SK-N-SH (cell line): ENCODE measurements at regions not wholly inside any gene's neighbourhood (a gene's known extent, or its start where the extent isn't known, plus 50 kb on each side); places are given as distances from the start of the nearest gene placed in this dataset.

ENCODE experiments used
- CTCF ChIA-PET: fragments of 300-600, 350-600 bp; formaldehyde crosslinking; extraction: SDS; loops from one replicate; lab custom pipeline; 2021; lab: Yijun Ruan, JAX
- POLR2A ChIA-PET: fragments of 350-600 bp; sonication (Branson Sonifier 250); formaldehyde crosslinking; extraction: SDS; loops from one replicate; lab custom pipeline; 2020; ENCODE audit warnings: antibody characterized with exemption, inconsistent platforms; lab: Yijun Ruan, JAX
- DNase-seq: peaks from one replicate; pipeline ENCODE4 v3.0.0; 2012
- H2AFZ ChIP-seq: fragments of 200-600 bp; sonication (generic); 2 replicates; pipeline ENCODE4 v1.8.1; 2016; ENCODE audit warnings: antibody characterized with exemption, mild to moderate bottlenecking, low read depth
- H3F3A ChIP-seq: fragments of 200-600 bp; sonication (generic); replicated peaks from 2 replicates; pipeline ENCODE3; 2016; ENCODE audit warnings: antibody characterized with exemption, mild to moderate bottlenecking; ENCODE audit not compliant: insufficient read depth
- H3K27ac ChIP-seq, 2 experiments: fragments of 200-500 bp in 1 of 2; fragments of 200-600 bp in 1 of 2; sonication (Bioruptor generic) in 1 of 2; sonication (generic), shearing (Covaris generic) in 1 of 2; 2 replicates each; pipeline versions ENCODE4 v1.5.1 to v1.6.1; 2014 to 2016; ENCODE audit warnings: low read depth in 2 of 2, inconsistent platforms in 1 of 2, low read length in 1 of 2, mild to moderate bottlenecking in 1 of 2, mixed read lengths in 1 of 2
- H3K27me3 ChIP-seq: fragments of 200-600 bp; sonication (generic), shearing (Covaris generic); 2 replicates; pipeline ENCODE4 v1.6.1; 2016; ENCODE audit warnings: mixed run types; ENCODE audit not compliant: insufficient read depth
- H3K36me3 ChIP-seq, 2 experiments: fragments of 200-500 bp in 1 of 2; fragments of 200-600 bp in 1 of 2; sonication (Bioruptor generic) in 1 of 2; sonication (generic) in 1 of 2; replicated peaks in 1 of 2; 2 replicates each; pipeline versions ENCODE3 to v1.5.1; 2014 to 2016; ENCODE audit warnings: low read length in 1 of 2, mild to moderate bottlenecking in 1 of 2; ENCODE audit not compliant: insufficient read depth in 2 of 2, control insufficient read depth in 1 of 2
- H3K4me1 ChIP-seq, 2 experiments: fragments of 200-500 bp in 1 of 2; fragments of 200-600 bp in 1 of 2; sonication (Bioruptor generic) in 1 of 2; sonication (generic), shearing (Covaris generic) in 1 of 2; 2 replicates each; pipeline versions ENCODE4 v1.5.1 to v1.6.1; 2014 to 2016; ENCODE audit warnings: low read depth in 1 of 2, low read length in 1 of 2, mixed run types in 1 of 2; ENCODE audit not compliant: insufficient read depth in 2 of 2, control insufficient read depth in 1 of 2
- H3K4me2 ChIP-seq: fragments of 200-600 bp; sonication (generic), shearing (Covaris generic); 2 replicates; pipeline ENCODE4 v1.6.1; 2017; ENCODE audit warnings: mixed run types
- H3K4me3 ChIP-seq, 2 experiments: fragments of 200-500 bp in 1 of 2; fragments of 200-600 bp in 1 of 2; sonication (Bioruptor generic) in 1 of 2; sonication (generic), shearing (Covaris generic) in 1 of 2; 2 replicates each; pipeline versions ENCODE4 v1.5.1 to v1.8.1; 2014 to 2016; ENCODE audit warnings: low read depth in 2 of 2, inconsistent platforms in 1 of 2, low read length in 1 of 2, mild to moderate bottlenecking in 1 of 2, mixed read lengths in 1 of 2, moderate library complexity in 1 of 2
- H3K79me2 ChIP-seq: fragments of 200-600 bp; sonication (generic); 2 replicates; pipeline ENCODE4 v1.8.1; 2017; ENCODE audit warnings: mild to moderate bottlenecking; ENCODE audit not compliant: insufficient read depth
- H3K9ac ChIP-seq: fragments of 200-600 bp; sonication (generic); 2 replicates; pipeline ENCODE4 v1.6.1; 2017; ENCODE audit warnings: mixed run types
- H3K9me2 ChIP-seq: fragments of 200-600 bp; sonication (generic); 2 replicates; pipeline ENCODE4 v1.6.1; 2017; ENCODE audit warnings: mixed run types
- H3K9me3 ChIP-seq: fragments of 200-600 bp; sonication (generic); 2 replicates; pipeline ENCODE4 v1.6.1; 2017; ENCODE audit warnings: mixed run types, mild to moderate bottlenecking, moderate library complexity
- H4K20me1 ChIP-seq: fragments of 200-600 bp; sonication (generic); 2 replicates; pipeline ENCODE4 v1.6.1; 2017; ENCODE audit warnings: mild to moderate bottlenecking, mixed run types; ENCODE audit not compliant: insufficient read depth
- ELF1 ChIP-seq: IDR thresholded peaks from 2 replicates; pipeline ENCODE4 v1.4.0; 2012
- EP300 ChIP-seq, 2 experiments: IDR thresholded peaks; 2 replicates each; pipeline versions ENCODE4 v1.4.0 to v1.6.1; 2012; ENCODE audit warnings: borderline replicate concordance in 1 of 2, low read depth in 1 of 2, low read length in 1 of 2
- FOSL2 ChIP-seq: IDR thresholded peaks from 2 replicates; pipeline ENCODE4 v1.4.0; 2012; ENCODE audit warnings: low read depth, mild to moderate bottlenecking, moderate library complexity, borderline replicate concordance
- FOXM1 ChIP-seq: IDR thresholded peaks from 2 replicates; pipeline ENCODE4 v1.4.0; 2012; ENCODE audit warnings: low read depth, mild to moderate bottlenecking
- GABPA ChIP-seq: IDR thresholded peaks from 2 replicates; pipeline ENCODE4 v1.4.0; 2012; ENCODE audit warnings: low read depth, mild to moderate bottlenecking
- GATA2 ChIP-seq: sonication (generic); formaldehyde crosslinking; IDR thresholded peaks from 2 replicates; pipeline ENCODE4 v1.5.0; 2020; ENCODE audit warnings: mild to moderate bottlenecking, missing genetic modification reagents
- IRF3 ChIP-seq: fragments of 150-350 bp; IDR thresholded peaks from 2 replicates; pipeline ENCODE4 v1.6.1; 2016; ENCODE audit warnings: mild to moderate bottlenecking, low read depth, low read length
- MXI1 ChIP-seq: IDR thresholded peaks from 2 replicates; pipeline ENCODE4 v1.6.1; 2012; ENCODE audit warnings: mild to moderate bottlenecking, low read depth, low read length, improper control_type of control experiment
- NFIC ChIP-seq: IDR thresholded peaks from 2 replicates; pipeline ENCODE4 v1.4.0; 2012; ENCODE audit warnings: borderline replicate concordance
- NRF1 ChIP-seq: IDR thresholded peaks from 2 replicates; pipeline ENCODE4 v1.6.1; 2012; ENCODE audit warnings: low read depth, mild to moderate bottlenecking, low read length
- RAD21 ChIP-seq: IDR thresholded peaks from 2 replicates; pipeline ENCODE4 v1.6.1; 2012; ENCODE audit warnings: mild to moderate bottlenecking, low read length
- RCOR1 ChIP-seq: fragments of 150-350 bp; IDR thresholded peaks from 2 replicates; pipeline ENCODE4 v1.6.1; 2017; ENCODE audit warnings: antibody characterized with exemption, low read length
- RFX5 ChIP-seq: IDR thresholded peaks from 2 replicates; pipeline ENCODE4 v1.6.1; 2012; ENCODE audit warnings: mild to moderate bottlenecking, improper control_type of control experiment, low read length
- RXRA ChIP-seq: IDR thresholded peaks from 2 replicates; pipeline ENCODE4 v1.4.0; 2012; ENCODE audit warnings: low read depth, mild to moderate bottlenecking, borderline replicate concordance
- SIN3A ChIP-seq: IDR thresholded peaks from 2 replicates; pipeline ENCODE4 v1.6.1; 2012; ENCODE audit warnings: low read depth, mild to moderate bottlenecking, low read length, moderate library complexity, borderline replicate concordance
- USF1 ChIP-seq: IDR thresholded peaks from 2 replicates; pipeline ENCODE4 v1.4.0; 2012; ENCODE audit warnings: low read depth, borderline replicate concordance
- YY1 ChIP-seq: IDR thresholded peaks from 2 replicates; pipeline ENCODE4 v1.4.0; 2012; ENCODE audit warnings: low read depth, mild to moderate bottlenecking
- ZBTB33 ChIP-seq: IDR thresholded peaks from 2 replicates; pipeline ENCODE4 v1.4.0; 2012; ENCODE audit warnings: low read depth, borderline replicate concordance
- WGBS: methylation state at CpG from one replicate; pipeline ENCODE4 v1.1.6; 2017; ENCODE audit warnings: low lambda C conversion rate; 5-methylcytosine and 5-hydroxymethylcytosine counted together
- TF ChIP-seq, protein P1 (sequence below): IDR thresholded peaks from 2 replicates; pipeline ENCODE4 v1.6.1; 2012; ENCODE audit warnings: mild to moderate bottlenecking, low read depth, low read length, moderate library complexity
- TF ChIP-seq, protein P2 (sequence below): fragments of 150-350 bp; IDR thresholded peaks from 2 replicates; pipeline ENCODE4 v1.6.1; 2017; ENCODE audit warnings: antibody characterized with exemption, low read length, low read depth, borderline replicate concordance

GRCh38 chr1:2880812-2881295 is 79.4 kb upstream of the TTC34 start:
- no peak for DNase-seq
- POLR2A ChIA-PET: no interaction called here
- 37% methylated on average over 11 of the region's 15 CpGs for WGBS
- Histone ChIP-seq H3K4me2 (no peak overlapping the region), H3K9me2 (no peaks in the 10 kb centered on the region), H3K27ac (no peak overlapping the region), H3F3A (no peaks in the 10 kb centered on the region), H3K27me3 (no peaks in the 10 kb centered on the region), H3K79me2 (no peaks in the 10 kb centered on the region), H2AFZ (no peak overlapping the region), H4K20me1 (no peaks in the 10 kb centered on the region), H3K4me1 (no peaks in the 10 kb centered on the region), H3K9me3 (no peaks in the 10 kb centered on the region), H3K4me3 (no peak overlapping the region), H3K9ac (no peak overlapping the region), H3K36me3 (no peaks in the 10 kb centered on the region)
- TF ChIP-seq RAD21 (no peak), FOSL2 (no peak), RFX5 (no peak), GABPA (no peak), FOXM1 (no peak), GATA2 (no peak), ELF1 (no peak), SIN3A (no peak), NFIC (no peak), IRF3 (no peak), YY1 (no peak), EP300 (IDR thresholded peaks at IDR 0.05; ENCODE audit: borderline replicate concordance in 1 of 2, low read depth in 1 of 2, low read length in 1 of 2) (no peak), RCOR1 (no peak), MXI1 (no peak), RXRA (no peak)
- TF ChIP-seq, protein P1, sequence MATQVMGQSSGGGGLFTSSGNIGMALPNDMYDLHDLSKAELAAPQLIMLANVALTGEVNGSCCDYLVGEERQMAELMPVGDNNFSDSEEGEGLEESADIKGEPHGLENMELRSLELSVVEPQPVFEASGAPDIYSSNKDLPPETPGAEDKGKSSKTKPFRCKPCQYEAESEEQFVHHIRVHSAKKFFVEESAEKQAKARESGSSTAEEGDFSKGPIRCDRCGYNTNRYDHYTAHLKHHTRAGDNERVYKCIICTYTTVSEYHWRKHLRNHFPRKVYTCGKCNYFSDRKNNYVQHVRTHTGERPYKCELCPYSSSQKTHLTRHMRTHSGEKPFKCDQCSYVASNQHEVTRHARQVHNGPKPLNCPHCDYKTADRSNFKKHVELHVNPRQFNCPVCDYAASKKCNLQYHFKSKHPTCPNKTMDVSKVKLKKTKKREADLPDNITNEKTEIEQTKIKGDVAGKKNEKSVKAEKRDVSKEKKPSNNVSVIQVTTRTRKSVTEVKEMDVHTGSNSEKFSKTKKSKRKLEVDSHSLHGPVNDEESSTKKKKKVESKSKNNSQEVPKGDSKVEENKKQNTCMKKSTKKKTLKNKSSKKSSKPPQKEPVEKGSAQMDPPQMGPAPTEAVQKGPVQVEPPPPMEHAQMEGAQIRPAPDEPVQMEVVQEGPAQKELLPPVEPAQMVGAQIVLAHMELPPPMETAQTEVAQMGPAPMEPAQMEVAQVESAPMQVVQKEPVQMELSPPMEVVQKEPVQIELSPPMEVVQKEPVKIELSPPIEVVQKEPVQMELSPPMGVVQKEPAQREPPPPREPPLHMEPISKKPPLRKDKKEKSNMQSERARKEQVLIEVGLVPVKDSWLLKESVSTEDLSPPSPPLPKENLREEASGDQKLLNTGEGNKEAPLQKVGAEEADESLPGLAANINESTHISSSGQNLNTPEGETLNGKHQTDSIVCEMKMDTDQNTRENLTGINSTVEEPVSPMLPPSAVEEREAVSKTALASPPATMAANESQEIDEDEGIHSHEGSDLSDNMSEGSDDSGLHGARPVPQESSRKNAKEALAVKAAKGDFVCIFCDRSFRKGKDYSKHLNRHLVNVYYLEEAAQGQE: no peak
- CTCF ChIA-PET: no interaction called here

GRCh38 chr1:2881556-2881955 is 80.1 kb upstream of the TTC34 start:
- ChIA-PET CTCF (no interaction called here), POLR2A (no interaction called here)
- DNase-seq: no peak
- Histone ChIP-seq H3F3A (no peaks in the 10 kb centered on the region), H3K9me2 (no peaks in the 10 kb centered on the region), H2AFZ (no peak overlapping the region), H3K27me3 (no peaks in the 10 kb centered on the region), H3K27ac (no peak overlapping the region), H3K4me1 (no peaks in the 10 kb centered on the region), H3K4me3 (no peak overlapping the region), H4K20me1 (no peaks in the 10 kb centered on the region), H3K79me2 (no peaks in the 10 kb centered on the region), H3K36me3 (no peaks in the 10 kb centered on the region), H3K4me2 (no peak overlapping the region), H3K9me3 (no peaks in the 10 kb centered on the region), H3K9ac (no peak overlapping the region)
- no CpG with 5 or more reads among the region's 15 CpGs for WGBS
- TF ChIP-seq ZBTB33 (no peak), NRF1 (no peak), ELF1 (no peak), FOSL2 (no peak), USF1 (no peak)
- TF ChIP-seq, protein P2, sequence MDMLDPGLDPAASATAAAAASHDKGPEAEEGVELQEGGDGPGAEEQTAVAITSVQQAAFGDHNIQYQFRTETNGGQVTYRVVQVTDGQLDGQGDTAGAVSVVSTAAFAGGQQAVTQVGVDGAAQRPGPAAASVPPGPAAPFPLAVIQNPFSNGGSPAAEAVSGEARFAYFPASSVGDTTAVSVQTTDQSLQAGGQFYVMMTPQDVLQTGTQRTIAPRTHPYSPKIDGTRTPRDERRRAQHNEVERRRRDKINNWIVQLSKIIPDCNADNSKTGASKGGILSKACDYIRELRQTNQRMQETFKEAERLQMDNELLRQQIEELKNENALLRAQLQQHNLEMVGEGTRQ: no peak
